Neural crest cell (in vitro differentiated cells): ENCODE measurements at regions not wholly inside any gene's neighbourhood (a gene's known extent, or its start where the extent isn't known, plus 50 kb on each side); places are given as distances from the start of the nearest gene placed in this dataset.

Source experiments
- DNase-seq: peaks from one replicate; pipeline ENCODE4 v3.0.0; 2021; ENCODE audit warnings: low read depth, mixed read lengths, low spot score
- H3K27ac Mint-ChIP-seq: one replicate; pipeline ENCODE4 v1.8.0; 2021; ENCODE audit warnings: mild to moderate bottlenecking, mixed read lengths; ENCODE audit not compliant: unreplicated experiment
- H3K27me3 Mint-ChIP-seq: 2 replicates; pipeline ENCODE4 v1.8.0; 2021; ENCODE audit warnings: low read depth, mild to moderate bottlenecking, mixed read lengths
- H3K36me3 Mint-ChIP-seq: 2 replicates; pipeline ENCODE4 v1.8.0; 2021; ENCODE audit warnings: low read depth, mild to moderate bottlenecking, mixed read lengths
- H3K4me1 Mint-ChIP-seq: 2 replicates; pipeline ENCODE4 v1.8.0; 2021; ENCODE audit warnings: mixed read lengths
- H3K4me3 Mint-ChIP-seq: one replicate; pipeline ENCODE4 v1.8.0; 2021; ENCODE audit warnings: mild to moderate bottlenecking, mixed read lengths
- H3K9me3 Mint-ChIP-seq: 2 replicates; pipeline ENCODE4 v1.8.0; 2021; ENCODE audit warnings: mixed read lengths
- CTCF ChIP-seq: fragments of 200-600 bp; sonication (generic); conservative IDR thresholded peaks from 2 replicates; pipeline ENCODE4 v1.5.0; 2021; ENCODE audit warnings: antibody characterized with exemption, mild to moderate bottlenecking

- H3K36me3 Mint-ChIP-seq, result no peaks in the 10 kb centered on the region
- no peak overlapping the region for H3K27ac Mint-ChIP-seq
- H3K4me3 Mint-ChIP-seq, result no peak overlapping the region
- DNase-seq, result no peak
- peaks cover 4% of the 10 kb centered on the region for H3K9me3 Mint-ChIP-seq
- H3K4me1 Mint-ChIP-seq, result peaks cover 10% of the 10 kb centered on the region
- no peak for TF ChIP-seq CTCF
- H3K27me3 Mint-ChIP-seq, result no peaks in the 10 kb centered on the region
These were observed 402.4 kb downstream of the OMA1 start for GRCh38 chr1:58143972-58144697.

GRCh38 chr1:58136387-58136786 is 410.1 kb downstream of the OMA1 start:
- no peak for DNase-seq
- TF ChIP-seq CTCF, result no peak
- Mint-ChIP-seq H3K27me3 (no peaks in the 10 kb centered on the region), H3K4me3 (no peak overlapping the region), H3K9me3 (peaks cover 8% of the 10 kb centered on the region), H3K36me3 (peaks cover 19% of the 10 kb centered on the region), H3K27ac (no peak overlapping the region), H3K4me1 (peaks cover 13% of the 10 kb centered on the region)

- TF ChIP-seq CTCF, result no peak
- Mint-ChIP-seq H3K4me1 (peaks cover 13% of the 10 kb centered on the region), H3K4me3 (no peak overlapping the region), H3K36me3 (peaks cover 19% of the 10 kb centered on the region), H3K27ac (no peak overlapping the region), H3K27me3 (no peaks in the 10 kb centered on the region), H3K9me3 (peaks cover 8% of the 10 kb centered on the region)
- no peak for DNase-seq
These were observed 410.7 kb downstream of the OMA1 start for GRCh38 chr1:58135821-58136321.

GRCh38 chr1:58133562-58133961 is 413.0 kb downstream of the OMA1 start:
- Mint-ChIP-seq H3K36me3 (peaks cover 17% of the 10 kb centered on the region), H3K9me3 (peaks cover 7% of the 10 kb centered on the region), H3K4me1 (peaks cover 13% of the 10 kb centered on the region), H3K27ac (no peak overlapping the region), H3K27me3 (no peaks in the 10 kb centered on the region), H3K4me3 (no peak overlapping the region)
- TF ChIP-seq CTCF, result no peak
- DNase-seq, result no peak

- Mint-ChIP-seq H3K4me3 (no peak overlapping the region), H3K27ac (no peak overlapping the region), H3K36me3 (no peaks in the 10 kb centered on the region), H3K27me3 (no peaks in the 10 kb centered on the region), H3K4me1 (no peaks in the 10 kb centered on the region), H3K9me3 (no peaks in the 10 kb centered on the region)
- DNase-seq, result no peak
- no peak for TF ChIP-seq CTCF
These were observed 423.5 kb downstream of the OMA1 start for GRCh38 chr1:58123051-58123450.
